Gastroesophageal sphincter (tissue), 3 donors: ENCODE measurements at regions not wholly inside any gene's neighbourhood (a gene's known extent, or its start where the extent isn't known, plus 50 kb on each side); places are given as distances from the start of the nearest gene placed in this dataset.

Experiments
- POLR2AphosphoS5 ChIP-seq: sonication (generic); formaldehyde crosslinking; IDR thresholded peaks from one replicate; pipeline ENCODE4 v1.6.1; 2017; ENCODE audit warnings: antibody characterized with exemption
- TF ChIP-seq, protein P1 (sequence below), 4 experiments: fragments of 200-600 bp in 2 of 4; fragments of 450-650 bp in 2 of 4; sonication (generic) in 1 of 4; IDR thresholded peaks; one replicate each; pipeline ENCODE4 v1.5.1; 2017 to 2019; ENCODE audit warnings: antibody characterized with exemption in 4 of 4, mild to moderate bottlenecking in 2 of 4, moderate library complexity in 2 of 4

DNA sequence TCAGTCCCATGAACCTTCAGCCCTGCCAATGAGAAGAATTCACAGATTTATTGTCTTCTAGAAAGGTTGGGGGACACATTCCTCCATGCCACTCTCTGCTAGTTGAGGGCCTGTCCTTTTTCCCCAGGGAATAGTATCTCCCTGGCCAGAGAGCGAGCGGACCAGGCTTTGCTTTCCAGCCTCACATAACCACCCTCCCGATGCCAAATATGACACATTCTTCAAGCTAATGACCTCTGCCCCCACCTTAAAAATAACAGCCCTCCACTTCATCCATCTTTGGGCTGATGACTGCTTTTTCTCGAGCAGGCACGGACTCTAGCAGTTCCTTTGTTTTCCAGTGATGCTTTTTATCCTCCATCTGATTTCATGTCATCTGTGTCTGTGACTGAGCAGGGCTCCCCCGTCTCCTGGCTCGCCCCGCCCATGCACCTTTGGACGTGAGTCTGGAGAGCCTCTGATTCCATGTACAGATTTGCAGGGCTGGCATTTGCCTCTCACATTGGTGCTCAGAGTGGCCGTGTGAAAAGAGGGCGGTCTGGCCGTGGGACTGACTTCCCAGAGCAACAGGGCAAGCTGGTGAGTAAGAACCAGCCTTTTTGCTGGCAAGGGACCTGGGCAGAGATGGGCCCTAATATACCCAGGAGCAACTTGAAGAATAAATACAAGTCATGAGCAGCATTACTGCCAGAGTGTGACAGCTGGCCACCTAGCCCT is 279.8 kb downstream of the BCOR start:
- TF ChIP-seq, protein P1, sequence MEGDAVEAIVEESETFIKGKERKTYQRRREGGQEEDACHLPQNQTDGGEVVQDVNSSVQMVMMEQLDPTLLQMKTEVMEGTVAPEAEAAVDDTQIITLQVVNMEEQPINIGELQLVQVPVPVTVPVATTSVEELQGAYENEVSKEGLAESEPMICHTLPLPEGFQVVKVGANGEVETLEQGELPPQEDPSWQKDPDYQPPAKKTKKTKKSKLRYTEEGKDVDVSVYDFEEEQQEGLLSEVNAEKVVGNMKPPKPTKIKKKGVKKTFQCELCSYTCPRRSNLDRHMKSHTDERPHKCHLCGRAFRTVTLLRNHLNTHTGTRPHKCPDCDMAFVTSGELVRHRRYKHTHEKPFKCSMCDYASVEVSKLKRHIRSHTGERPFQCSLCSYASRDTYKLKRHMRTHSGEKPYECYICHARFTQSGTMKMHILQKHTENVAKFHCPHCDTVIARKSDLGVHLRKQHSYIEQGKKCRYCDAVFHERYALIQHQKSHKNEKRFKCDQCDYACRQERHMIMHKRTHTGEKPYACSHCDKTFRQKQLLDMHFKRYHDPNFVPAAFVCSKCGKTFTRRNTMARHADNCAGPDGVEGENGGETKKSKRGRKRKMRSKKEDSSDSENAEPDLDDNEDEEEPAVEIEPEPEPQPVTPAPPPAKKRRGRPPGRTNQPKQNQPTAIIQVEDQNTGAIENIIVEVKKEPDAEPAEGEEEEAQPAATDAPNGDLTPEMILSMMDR (IDR thresholded peaks at IDR 0.05), result no peak
- no peak for TF ChIP-seq POLR2AphosphoS5
